Adipose tissue (tissue), 3 donors: ENCODE measurements at regions not wholly inside any gene's neighbourhood (a gene's known extent, or its start where the extent isn't known, plus 50 kb on each side); places are given as distances from the start of the nearest gene placed in this dataset.
"Not testable (repeated sequence)": the region's sequence is repeated elsewhere in the genome, so short reads cannot be mapped to it uniquely, and the experiment has no call there.

Experiments used
- H3K27ac ChIP-seq: one replicate; pipeline ENCODE4 v1.5.1; 2013; ENCODE audit warnings: low read depth, low read length
- WGBS, 3 donors: extraction: QIAGEN DNeasy Blood & Tissue Kit; methylation state at CpG; one replicate each; pipeline ENCODE4 v1.1.7; 2013; 5-methylcytosine and 5-hydroxymethylcytosine counted together
- donor health status: healthy with polysubstance abuse.
- donor health status: Bipolar disorder and iron deficiency.
- donor health status: healthy.

DNA sequence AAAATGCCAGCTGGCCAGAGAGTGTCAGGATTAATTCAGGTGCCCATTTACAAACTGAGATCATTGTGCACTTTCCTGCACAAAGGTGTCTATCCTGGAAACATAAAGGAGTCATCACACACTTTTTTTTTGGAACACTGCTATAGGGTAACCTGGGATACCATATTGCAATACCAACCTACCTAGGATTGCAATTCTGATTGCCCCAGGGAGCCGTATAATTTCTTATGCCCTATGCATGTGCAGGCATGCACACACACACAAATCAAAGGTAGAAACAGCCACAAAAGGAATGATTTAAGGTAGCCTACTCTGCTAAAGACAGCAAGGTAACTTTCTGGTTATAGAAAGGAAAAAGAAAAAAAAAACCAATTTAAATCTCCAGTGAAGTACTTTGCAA lies 285.3 kb upstream of the KITLG start:
- 79 to 95% (median 92%) methylated on average over 1 of the region's 1 CpG for WGBS, 3 donors
- no peak overlapping the region for H3K27ac ChIP-seq

DNA sequence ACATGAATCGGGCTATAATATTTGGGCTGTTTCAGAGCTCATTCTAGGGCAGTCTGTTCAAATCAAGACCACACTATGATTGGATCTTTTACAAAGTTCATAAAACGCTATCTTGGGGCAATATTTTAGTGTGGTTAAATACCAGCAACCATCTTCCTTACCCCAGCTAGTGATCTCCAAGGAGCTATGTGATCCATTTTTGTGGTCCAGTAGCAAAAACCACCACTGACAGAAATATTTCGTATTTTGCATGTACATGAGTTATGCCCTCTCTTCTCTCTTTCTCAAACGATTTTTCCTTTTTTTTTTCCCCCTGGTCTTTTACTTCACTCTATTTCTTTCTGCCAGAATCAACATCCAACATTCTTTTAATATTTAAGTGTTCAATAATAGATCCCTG lies 280.6 kb upstream of the KITLG start:
- H3K27ac ChIP-seq = no peak overlapping the region
- 84 to 86% (median 85%) methylated on average over 4 of the region's 4 CpGs for WGBS, 3 donors

DNA sequence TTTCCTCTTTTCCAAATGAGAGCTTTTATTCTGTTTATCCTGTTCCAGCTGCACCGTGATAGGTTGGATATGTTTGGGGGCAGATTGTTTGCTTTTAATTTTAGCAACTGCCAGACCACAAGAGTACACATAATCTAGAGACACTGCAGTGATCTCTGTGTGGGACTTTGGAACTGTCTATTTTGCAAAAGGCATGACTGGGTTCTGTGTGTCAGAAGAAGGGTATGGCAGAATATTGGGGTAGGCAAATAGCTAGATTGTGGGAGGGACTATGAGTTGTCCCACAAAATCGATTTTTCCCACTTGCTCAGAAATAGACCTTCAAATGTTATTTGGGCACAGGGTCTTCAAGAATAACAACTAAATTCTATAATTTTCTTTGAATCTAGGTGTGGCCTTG lies 275.9 kb upstream of the KITLG start:
- no peak overlapping the region for H3K27ac ChIP-seq
- WGBS, 3 donors = 83 to 91% (median 86%) methylated on average over 2 of the region's 2 CpGs

DNA sequence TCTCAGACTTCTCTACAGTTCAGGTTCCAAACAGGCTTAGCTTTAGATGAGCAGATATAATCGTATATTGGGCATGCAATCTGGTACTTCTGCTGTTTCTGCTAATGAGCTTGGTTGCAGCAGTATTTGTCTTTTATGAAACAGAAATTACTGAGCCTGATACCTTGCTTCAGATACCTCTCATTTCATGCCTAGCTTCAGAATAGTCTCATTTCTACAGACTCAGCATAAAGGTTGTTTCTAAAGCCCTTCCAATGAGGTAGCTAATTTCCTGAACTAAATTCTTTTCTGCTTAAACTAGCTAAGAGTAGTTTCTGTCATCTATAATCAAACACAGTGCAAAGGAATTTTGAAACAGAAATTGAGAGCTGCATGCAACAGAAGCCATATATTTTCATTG lies 275.0 kb upstream of the KITLG start:
- 75 to 87% (median 76%) methylated on average over 1 of the region's 1 CpG for WGBS, 3 donors
- no peak overlapping the region for H3K27ac ChIP-seq

DNA sequence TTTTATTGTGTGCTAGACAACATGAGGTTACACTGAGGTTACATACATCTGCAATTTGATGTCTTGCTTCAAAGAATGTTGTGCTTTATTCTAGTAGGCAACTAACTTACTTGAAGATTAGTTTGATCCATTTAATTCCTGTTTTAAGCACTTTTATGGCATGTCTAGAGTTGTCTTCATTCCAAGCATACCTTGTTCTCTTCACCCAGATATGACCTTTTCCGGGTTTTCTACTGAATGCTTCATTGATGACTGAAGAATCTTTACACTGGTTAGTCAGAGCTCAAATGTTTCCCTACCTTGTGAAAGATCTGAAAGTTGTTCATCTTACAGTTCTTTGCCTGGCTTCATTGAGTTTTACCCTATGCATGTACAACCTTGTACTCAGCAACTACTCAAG lies 274.0 kb upstream of the KITLG start:
- no peak overlapping the region for H3K27ac ChIP-seq
- WGBS, 3 donors = 68 to 79% (median 75%) methylated on average over 1 of the region's 1 CpG

DNA sequence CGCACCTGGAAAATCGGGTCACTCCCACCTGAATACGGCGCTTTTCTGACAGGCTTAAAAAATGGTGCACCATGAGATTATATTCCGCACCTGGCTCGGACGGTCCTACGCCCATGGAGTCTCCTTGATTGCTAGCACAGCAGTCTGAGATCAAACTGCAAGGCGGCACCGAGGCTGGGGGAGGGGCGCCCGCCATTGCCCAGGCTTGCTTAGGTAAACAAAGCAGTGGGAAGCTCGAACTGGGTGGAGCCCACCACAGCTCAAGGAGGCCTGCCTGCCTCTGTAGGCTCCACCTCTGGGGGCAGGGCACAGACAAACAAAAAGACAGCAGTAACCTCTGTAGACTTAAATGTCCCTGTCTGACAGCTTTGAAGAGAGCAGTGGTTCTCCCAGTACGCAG lies 267.0 kb upstream of the KITLG start:
- WGBS, 3 donors = 86 to 96% (median 92%) methylated on average over 12 to 13 of the region's 14 CpGs
- H3K27ac ChIP-seq = not testable (repeated sequence)

DNA sequence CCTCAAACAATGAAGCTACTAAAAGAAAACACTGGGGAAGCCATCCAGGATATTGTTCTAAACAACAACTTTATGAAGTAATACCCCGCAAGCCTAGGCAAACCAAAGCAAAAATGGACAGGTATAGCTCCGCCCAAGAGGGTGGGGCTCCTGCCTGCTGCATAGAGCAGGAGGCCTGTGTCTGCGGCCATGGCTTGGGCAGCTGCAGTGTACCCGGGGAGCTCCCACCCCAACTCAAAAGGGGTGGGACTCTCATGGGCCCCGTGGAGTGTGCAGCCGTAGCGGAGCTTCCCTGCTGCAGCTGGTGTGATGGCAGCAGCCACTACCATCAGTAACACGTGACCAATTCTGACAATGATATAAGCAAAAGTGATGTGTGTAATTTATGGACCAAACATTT lies 264.2 kb upstream of the KITLG start:
- no peak overlapping the region for H3K27ac ChIP-seq
- 86 to 91% (median 90%) methylated on average over 8 of the region's 8 CpGs for WGBS, 3 donors

DNA sequence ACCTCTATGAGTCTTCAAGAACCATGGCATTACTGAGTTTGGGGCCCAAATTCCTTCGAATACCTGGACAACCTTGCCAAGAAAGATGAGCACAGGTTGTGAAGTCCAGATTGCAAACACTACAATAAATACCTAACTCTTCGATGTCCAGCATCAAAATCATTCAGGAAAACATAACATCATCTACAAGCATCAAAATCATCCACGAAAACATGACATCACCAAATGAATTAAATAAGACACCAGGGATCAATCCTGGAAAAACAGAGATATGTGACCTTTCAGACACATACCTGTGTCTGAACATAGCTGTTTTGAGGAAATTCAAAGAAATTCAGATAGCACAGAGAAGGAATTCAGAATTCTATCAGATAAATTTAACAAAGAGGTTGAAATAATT lies 262.0 kb upstream of the KITLG start:
- 82 to 90% (median 87%) methylated on average over 3 of the region's 3 CpGs for WGBS, 3 donors
- H3K27ac ChIP-seq = no peak overlapping the region

DNA sequence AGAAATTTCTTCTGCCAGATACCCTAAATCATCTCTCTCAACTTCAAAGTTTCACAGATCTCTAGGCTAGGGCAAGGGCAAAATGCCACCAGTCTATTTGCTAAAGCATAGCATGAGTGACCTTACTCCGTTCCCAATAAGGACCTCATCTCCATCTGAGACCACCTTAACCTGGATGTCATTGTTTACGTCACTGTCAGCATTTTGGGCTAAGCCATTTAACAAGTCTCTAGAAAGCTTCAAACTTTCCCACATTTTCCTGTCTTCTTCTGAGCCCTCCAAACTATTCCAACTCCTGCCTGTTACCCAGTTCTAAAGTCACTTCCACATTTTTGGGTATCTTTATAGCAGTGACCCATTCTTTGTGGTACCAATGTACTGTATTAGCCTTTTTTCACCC lies 259.2 kb upstream of the KITLG start:
- 92 to 93% (median 92%) methylated on average over 2 of the region's 2 CpGs for whole genome bisulfite sequencing, 3 donors
- no peak overlapping the region for H3K27ac ChIP-seq

DNA sequence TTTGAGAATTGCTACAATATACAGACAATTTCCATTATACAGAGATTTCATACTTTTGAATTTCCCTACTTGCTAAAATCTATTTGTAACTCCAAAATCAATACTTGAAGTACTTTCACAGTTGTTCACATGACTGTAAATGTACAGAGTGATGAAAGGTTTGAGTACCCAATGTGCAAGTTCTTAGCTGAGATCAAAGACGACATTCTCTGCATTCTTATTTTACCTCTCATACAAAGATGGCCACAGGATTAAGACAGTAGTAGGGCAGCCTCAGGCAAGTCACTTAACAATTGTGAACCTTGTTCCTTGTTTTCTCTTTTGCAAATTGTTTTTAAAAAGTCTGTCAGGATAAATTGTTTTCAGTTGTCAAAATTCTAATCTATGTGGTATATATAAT lies 255.9 kb upstream of the KITLG start:
- 88 to 89% (median 88%) methylated on average over 1 of the region's 1 CpG for WGBS, 3 donors
- H3K27ac ChIP-seq = no peak overlapping the region

DNA sequence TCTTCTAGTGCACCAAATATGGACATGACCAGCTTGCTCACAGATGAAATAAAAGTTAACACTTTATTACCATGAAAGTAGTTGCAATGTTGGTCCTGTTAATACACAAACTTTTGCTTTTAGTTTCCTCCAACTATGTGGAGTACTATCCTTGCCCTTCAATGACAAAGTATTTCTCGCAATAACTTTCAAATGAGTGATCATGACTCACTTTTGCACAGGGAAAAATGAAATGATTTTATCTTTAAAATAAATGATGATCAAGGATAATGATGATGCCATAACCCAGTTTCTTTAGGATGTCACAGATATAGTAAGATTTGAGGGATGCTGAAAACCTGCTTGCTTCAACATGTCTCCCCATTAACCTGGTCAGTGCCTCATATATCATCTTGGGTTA lies 254.0 kb upstream of the KITLG start:
- 85 to 95% (median 93%) methylated on average over 1 of the region's 1 CpG for WGBS, 3 donors
- no peak overlapping the region for H3K27ac ChIP-seq

DNA sequence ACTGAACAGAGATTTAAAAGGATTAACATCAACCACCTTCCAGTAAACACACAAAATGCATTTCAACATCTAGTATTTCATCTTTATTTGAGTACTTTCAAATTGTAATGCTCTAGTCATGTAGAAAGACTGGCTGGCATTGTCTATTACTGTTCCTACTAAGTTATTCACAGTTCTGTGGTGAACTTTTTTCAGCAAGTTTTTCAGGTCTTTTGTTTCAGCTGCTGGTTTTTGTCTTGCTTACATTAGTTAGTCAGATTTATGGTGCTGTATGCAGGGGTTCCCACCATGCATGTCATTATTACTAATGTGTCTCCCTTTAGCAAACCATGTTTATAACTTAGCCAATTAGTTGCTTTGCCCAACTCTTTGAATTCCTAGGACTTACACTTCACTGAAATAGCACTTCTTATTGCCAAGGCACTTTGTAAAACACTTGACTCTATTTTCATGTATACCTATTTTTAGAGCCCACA lies 253.4 kb upstream of the KITLG start:
- H3K27ac ChIP-seq = no peak overlapping the region

DNA sequence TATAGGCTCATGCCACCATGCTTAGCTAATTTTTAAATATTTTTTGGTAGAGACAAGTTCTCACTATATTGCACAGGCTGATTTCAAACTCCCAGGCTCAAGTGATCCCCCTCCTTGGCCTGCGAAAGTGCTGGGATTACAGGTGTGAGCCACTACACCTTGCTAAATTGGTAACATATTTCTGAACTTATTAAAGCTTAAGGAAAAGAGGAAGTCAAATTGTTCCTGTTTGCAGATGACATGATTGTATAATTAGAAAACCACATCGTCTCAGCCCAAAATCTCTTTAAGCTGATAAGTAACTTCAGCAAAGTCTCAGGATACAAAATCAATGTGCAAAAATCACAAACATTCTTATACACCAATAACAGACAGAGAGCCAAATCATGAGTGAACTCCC lies 248.3 kb upstream of the KITLG start:
- H3K27ac ChIP-seq = not testable (repeated sequence)
- 68 to 94% (median 74%) methylated on average over 2 of the region's 2 CpGs for whole genome bisulfite sequencing, 3 donors

DNA sequence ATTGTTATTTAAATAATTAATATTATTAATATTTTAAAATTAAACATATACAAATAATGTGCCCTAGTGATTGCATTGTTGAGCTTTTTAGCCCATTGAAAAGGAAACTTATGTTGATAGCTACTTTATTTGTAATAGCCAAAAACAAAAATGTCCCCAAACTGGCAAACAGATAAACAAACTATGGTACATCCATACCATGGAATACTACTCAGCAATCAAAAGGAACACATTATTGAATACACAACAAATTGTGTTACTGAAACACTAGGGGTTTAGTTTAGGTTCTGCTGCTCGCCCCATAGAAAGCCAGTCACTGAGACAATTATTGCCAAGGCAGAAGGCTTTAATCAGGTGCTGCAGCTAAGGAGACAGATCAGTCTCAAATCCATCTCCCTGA lies 239.7 kb upstream of the KITLG start:
- H3K27ac ChIP-seq = no peak overlapping the region
- WGBS, 3 donors = 91 to 96% (median 93%) methylated on average over 1 of the region's 1 CpG

DNA sequence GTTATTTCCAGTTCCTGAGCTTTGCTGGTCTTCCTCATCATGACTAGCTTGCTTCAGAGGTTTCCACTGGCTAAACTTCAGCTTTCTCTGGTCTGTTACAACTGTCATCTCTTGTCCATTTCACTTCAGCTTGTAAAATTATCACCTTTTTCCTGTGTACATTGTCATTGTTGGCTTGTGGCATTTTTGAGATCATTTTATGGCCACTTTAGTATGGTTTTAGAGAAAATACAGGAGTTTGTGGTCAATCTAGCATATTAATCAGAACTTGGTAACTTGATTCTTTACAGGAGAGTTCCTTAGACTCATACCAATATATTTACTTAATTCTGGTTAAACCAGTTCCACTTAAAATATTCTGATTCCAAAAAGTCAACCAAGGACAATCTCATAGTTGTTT lies 235.9 kb upstream of the KITLG start:
- H3K27ac ChIP-seq = no peak overlapping the region

DNA sequence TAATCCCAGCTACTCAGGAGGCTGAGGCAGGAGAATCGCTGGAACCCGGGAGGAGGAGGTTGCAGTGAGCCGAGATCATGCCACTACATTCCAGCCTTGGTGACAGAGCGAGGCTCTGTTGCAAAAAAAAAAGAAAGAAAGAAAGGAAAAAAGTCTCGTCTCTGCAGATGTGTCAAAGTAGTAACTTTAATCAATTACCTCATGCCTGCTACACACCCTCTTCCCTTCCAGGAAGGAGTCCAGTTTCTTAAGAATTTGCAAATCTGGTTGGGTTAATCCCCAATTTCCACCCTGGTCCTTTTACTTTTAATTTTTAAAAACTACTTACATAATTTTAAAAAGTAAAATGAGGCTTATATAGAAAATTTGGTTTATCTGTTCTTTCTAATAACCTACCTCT lies 234.5 kb upstream of the KITLG start:
- no peak overlapping the region for H3K27ac ChIP-seq

DNA sequence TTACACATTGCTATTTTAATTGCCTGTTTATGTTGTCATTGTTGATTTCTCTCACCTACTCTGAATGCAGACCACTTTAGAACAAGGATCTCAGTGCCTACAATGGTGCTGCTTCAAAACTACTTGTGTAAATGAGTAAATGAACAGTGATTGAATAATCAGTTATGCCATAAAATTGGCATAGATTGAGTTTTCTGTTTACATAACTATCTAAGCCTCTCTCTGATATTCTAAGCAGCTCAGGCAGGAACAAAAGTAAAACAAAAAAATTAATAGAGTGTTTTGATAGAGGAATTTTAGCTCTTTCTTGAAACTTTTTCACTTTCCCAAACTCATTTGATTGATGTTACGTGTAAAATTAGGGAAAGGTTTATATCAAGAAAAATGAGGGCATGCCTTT lies 232.3 kb upstream of the KITLG start:
- WGBS, 3 donors = 83 to 91% (median 90%) methylated on average over 1 of the region's 1 CpG
- no peak overlapping the region for H3K27ac ChIP-seq

More for the DNA sequence above, 234.5 kb upstream of the KITLG start:
- WGBS, 3 donors = 68 to 90% (median 79%) methylated on average over 5 of the region's 5 CpGs

DNA sequence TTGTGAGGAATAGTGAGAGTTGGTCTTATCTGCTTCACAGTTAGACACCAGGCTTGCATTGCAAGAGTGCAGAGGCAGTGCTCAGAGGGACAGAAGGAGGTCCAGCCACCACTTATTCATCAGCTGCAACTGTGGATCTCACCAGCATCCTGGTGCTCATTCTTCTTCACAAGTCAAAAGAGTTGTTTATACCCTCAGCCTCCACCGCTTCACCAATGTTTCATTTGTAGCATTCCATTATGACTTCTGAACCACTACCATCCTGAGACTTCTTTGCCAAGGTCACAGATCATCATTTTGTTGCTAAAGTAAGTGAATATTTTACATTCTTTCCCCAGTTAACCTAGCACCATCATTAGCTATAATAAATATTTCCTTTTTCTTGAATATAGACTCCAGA lies 230.5 kb upstream of the KITLG start:
- 92 to 100% (median 97%) methylated on average over 1 of the region's 1 CpG for WGBS, 3 donors
- no peak overlapping the region for H3K27ac ChIP-seq

DNA sequence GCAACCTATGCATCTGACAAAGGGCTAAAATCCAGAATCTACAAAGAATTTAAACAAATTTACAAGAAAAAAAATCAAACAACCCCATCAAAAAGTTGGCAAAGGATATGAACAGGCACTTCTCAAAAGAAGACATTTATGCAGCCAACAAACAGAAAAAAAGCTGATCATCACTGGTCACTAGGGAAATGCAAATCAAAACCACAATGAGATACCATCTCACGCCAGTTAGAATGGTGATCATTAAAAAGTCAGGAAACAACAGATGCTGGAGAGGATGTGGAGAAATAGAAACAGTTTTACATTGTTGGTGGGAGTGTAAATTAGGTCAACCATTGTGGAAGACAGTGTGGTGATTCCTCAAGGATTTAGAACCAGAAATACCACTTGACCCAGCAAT lies 229.6 kb upstream of the KITLG start:
- WGBS, 3 donors = 41 to 81% (median 48%) methylated on average over 1 of the region's 1 CpG
- H3K27ac ChIP-seq = not testable (repeated sequence)

DNA sequence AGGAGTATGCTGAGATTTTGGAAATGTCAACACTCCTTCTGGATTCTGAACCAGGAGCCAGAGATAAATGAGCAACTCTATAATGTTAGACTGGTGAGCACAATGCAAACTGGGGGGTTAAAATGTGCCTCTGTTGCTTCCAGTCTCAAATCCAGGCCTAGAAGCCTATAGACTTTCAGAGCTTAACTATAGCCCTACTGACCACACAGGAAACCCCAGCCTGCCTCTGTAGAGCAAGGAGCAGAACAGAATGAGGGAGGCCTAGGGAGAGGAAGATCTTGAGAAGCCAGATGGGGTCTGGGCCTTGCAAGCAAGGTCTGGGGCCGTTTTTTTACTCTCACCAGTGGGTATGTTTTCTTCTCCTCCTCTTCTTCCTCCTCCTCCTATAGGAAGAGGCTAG lies 225.4 kb upstream of the KITLG start:
- WGBS, 3 donors = 28 to 67% (median 53%) methylated on average over 1 of the region's 1 CpG
- H3K27ac ChIP-seq = no peak overlapping the region

DNA sequence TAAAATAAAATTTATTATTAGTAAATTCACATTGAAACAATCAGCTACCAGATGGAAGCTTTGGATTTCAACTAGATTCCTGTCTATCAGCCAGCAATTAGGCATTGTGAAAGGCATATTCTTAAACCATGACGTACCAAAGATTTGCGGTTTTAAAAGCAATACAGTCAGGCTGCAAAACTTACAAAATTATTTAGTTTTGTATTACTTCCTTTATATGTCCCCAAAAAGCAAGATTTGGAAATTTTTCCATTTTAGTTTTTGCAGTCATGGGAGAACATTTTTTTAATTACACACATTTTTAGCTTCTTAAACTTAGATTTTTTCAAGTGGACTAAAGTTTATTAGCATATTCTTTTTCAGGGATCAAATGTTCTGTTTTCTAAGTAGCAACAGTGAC lies 225.0 kb upstream of the KITLG start:
- no peak overlapping the region for H3K27ac ChIP-seq
- 89 to 96% (median 92%) methylated on average over 2 of the region's 2 CpGs for WGBS, 3 donors
